Inflammatory macrophage (primary cell): ENCODE measurements at regions not wholly inside any gene's neighbourhood (a gene's known extent, or its start where the extent isn't known, plus 50 kb on each side); places are given as distances from the start of the nearest gene placed in this dataset.

Source experiments
- DNase-seq, 2 donors: peaks; one replicate each; pipeline ENCODE4 v3.0.0-alpha.2; 2020 to 2022

DNA sequence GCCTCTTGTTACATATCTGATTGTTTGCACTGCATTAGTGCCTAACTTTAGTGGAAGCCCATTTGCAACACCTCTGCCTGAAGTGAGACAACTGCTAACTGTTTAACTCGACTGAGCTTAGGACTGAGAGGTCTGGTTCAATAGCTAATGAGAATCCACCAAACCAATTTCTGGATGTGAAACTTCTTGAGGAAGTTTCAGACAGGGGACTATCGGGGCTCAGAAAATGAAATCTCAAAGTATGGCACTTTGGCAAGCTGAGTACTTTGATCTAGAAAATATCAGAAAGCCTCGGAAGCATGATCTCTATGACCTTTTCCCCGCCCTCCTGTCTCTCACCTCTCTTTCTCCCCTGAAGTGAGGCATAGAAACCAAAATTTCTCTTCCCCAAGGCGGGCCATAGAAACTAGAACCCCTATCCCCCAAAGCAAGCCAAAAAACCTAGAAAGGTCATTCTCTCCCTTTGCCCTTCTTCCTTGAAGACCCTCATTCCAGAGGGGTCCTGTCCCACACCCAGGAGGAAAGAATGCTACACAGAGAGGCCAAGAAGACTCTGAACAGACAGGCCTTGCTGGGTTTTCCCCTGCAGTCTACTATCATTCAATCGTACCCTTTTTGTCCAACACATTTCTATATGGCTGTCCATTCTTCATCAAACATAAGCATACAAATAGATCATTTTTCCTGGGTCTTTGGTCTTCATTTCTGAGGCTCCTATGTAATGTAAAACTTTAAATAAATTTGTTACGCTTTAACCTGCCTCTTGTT is 69.6 kb upstream of the CREB1 start:
- no peak for DNase-seq

DNA sequence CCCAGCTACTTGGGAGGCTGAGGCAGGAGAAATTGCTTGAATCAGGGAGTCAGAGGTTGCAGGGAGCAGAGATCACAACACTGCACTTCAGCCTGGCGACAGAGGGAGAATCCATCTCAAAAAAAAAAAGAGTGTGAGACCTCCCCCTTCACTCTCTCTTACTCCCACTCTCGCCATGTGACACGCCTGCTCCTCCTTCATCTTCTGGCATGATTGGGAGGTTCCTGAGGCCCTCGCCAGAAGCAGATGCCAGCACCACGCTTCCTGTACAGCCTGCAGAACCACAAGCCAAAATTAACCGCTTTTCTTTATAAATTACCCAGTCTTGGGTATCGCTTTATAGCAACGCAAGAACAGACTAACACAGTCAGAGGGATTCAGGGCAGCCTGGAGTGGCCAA is 66.3 kb upstream of the CREB1 start:
- no peak for DNase-seq

DNA sequence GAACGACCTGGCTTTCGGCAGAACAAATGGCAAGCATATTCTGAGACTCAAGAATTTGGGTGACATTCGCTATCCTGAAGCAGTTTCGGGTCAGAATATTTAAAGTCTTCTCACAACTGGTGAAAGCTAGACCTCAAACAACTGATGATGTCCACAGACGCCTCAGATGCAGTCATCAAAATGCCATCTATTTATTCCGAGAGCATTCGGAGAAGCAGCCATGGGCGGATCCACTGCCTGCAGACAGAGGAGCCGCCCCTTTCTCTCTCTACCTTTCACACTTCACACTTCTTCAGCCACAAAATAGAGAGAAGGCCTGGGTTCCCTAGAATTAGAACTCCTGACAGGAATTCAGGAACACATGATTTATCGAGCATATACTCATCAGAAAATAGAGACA is 65.8 kb upstream of the CREB1 start:
- no peak for DNase-seq

DNA sequence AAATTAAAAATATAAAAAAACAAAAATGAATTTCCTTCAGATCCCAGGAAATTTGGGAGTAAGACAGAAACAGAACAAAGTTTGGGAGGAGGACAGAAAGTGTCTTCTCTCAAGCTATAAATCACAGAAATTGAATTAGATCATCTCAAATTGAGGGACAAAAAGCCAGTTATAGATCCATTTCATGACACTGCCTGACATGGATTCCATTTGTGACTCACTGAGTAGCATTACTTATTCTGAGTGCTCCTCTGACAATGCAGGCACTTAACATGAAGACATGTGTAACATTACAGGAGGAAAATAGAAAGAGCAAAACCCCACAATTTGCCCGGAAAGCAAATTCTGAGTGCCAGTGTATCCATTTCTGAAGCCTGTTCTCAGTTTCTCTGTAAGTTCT is 63.9 kb upstream of the CREB1 start:
- DNase-seq, result no peak

DNA sequence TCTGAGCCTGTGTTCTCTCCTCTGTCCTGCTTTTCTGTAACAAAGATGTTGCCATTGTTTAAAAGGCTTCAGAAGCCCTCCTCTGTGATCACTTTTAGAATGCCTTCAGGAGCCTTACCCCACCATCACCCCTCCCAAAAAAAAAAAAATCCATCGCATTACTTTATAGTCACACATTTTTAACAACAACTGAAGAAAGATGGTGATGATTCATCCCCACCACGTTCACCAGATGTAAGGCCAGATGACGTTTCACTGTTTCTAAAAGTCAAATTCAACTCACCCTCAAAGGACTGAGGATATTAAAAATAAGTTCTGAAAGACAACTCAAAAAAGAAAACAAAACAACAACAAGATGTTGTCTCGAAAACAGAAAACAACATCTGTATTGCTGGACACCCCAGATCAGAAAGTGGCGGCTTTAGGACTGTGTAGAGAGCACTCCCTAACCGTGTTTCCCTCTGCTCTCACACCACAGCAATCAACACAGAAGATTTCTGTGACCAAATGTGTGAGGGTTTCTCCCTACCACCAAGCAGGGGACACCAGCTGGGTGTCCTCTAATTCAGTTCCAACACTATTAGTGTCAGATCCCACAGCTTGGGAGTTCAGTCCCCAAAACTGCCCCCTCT is 61.9 kb upstream of the CREB1 start:
- peak in 1 of 2 donors; percentile 19 for DNase-seq

DNA sequence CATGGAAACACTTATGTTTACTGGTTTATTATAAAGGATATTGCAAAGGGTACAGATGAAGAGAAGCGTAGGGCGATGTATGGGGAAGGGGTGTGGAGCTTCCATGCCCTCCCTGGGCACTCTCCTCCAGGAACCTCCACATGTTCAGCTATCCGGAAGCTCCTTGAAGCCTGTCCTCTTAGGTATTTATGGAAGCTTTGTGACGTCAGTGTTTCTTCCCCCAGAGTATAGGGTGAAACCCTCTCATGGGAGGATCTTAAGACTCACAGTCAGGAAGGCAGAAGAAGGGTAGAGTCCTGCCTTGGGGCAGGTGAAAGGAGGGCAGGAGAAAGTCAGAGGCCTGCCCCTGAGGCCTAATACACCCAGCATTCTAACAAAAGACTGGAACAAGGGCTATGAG is 61.3 kb upstream of the CREB1 start:
- DNase-seq, result no peak

DNA sequence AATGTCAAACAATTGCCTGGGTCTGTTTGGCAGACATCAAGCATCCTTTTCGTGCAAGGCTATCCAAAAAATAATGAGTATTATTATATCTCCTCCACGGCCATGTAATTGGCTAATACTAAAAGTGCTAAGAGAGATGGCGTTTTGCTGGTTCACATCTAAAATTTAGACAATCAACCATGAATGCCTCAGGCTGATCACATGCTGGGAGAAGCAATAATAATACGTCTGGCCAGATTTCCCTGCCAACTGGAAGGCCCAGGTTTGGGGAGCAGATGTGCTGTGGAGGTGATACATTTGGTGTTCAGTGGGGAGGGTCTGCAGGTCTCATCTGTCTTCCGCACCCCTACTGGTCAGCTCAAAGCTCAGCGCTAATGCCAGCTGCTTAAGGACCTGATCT is 60.3 kb upstream of the CREB1 start:
- no peak for DNase-seq

DNA sequence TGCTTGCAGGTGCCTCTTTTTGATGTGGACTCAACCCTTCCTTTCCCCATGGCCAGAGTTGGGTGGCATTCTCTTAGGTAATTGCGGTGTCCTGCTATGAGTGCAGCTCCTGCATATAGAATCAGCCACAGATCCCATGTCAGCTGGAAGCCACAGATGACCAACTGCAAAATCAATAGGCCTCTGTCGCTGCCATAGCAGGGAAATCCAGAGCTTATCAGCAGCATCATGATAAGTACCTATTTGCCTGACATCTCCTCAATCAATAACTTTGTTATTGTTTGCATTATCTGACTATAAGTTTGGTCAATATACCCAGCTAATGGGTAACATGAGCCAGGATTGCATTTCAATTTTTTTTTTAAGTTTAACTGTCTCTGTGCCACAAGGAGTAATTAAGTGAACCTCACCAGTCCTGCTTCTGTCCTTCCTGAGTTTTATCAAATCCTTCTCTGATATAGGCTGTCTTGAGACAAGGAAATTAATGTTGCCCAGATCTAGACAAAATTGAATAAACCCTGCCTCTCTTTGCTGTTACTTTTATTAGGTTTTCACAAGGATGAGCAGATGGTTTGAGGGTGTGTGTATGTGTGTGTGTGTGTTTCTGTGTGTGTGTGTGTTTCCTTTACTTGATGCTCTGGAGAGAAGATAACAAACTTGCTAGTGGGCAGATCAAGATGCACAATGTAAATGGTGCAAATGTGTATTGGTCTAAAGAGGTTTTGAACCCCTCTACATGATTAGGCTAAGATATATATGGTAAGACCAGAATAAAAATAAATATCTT is 59.6 kb upstream of the CREB1 start:
- no peak for DNase-seq

DNA sequence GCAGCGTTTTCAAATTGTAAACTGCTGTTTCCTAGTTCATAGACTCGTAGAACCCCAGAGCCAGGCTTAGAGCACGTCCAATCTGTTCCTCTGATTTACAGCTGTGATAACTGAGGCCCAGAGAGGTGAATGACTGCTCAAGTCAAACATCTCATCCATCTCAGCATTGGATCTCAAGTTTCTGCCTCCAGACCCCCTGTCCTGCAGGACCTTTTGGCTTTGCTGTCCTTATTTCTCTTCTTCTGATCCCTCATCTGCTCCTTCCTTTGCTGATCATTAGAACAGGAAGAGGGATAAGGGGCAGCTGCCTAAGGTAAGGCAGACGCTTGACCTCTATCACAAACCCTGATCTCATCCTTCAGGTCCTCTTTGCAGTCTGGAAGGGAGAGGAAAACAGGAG is 58.5 kb upstream of the CREB1 start:
- DNase-seq, result no peak

DNA sequence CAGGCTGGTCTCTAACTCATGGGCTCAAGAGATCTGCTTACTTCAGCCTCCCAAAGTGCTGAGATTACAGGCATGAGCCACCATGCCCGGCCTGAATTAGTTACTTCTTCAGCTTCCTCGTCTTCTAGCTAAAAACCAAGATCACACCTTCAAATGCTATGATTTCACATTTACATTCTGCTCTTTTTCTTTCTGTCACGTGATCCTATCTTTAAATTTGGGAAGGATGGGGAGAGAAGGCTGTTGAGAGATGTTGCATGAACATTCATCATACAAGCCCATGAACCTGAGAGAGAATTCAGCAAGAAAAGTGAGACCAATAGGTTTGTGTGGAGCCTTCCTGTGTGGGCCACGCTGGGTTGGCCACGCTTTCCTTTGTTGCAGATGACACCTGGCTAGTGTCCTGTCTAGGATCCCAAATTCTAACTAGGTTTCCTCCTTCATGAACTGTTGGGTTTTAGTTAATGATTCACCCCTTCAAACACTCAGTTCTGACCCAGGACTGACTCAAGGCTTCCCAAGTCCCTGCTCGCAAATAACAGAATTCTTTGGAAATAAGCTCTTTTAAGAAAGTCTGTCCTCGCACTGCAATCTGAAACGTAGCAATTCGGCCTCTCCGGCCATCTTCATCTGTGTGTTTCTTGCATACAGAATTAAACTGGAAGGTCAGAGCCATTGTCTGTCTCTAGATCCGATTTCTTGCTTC is 57.3 kb upstream of the CREB1 start:
- no peak for DNase-seq

DNA sequence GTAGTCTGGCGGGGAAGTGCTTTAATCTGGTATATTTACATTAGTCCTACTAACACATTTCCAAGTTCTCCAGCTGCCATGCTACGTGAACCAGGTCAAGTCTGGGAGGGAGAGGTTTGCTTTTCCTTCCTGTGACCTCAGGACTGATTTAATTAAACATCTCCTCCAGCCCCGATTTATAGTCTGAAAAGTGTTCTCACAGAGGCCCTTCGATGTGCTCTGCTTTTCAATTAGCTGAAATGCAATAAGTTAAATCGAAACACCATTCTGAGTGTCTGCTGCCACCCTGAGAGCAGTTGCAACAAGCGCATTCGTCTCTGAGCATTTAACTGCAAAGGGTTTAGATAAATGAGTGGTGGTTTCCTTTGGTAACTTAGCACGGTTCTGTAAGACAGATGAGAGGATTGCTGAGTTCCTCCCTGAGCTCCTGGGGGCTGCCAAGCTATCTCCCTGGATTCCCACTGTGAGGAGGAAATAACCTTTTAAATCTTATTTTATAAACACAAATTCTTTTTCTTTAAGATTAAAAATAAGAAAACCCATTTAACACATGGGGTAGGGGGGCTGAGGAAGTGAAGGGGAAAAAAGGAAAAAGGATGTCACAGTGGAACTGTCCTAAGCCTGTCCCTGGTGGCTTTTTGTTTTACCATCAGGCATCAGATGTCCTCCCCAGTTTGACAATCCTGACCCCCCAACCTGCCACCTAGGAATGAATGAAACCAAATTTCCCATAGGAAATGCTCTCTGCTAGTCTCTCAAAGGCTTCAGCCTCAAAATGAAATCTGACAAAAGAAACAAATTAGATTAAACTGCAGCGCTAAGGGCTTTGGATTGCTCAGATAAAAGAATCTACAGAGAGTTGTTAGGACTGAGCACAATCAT is 56.5 kb upstream of the CREB1 start:
- DNase-seq, result peak; percentile 70 to 77

DNA sequence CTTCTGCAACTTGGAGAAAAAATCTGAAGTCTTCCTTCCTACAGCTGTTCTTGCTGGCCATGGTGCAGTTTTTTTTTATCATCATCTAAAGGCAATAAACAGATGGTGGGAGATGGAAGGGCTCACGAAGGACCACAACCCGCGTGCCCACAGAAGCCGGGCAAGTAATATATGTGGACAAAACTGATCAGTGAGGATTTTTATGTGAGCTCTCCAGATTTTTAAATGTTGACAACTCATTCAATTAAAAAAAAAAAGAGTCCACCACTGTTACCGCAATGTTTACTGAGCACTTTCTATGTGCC is 55.9 kb upstream of the CREB1 start:
- DNase-seq, result no peak

DNA sequence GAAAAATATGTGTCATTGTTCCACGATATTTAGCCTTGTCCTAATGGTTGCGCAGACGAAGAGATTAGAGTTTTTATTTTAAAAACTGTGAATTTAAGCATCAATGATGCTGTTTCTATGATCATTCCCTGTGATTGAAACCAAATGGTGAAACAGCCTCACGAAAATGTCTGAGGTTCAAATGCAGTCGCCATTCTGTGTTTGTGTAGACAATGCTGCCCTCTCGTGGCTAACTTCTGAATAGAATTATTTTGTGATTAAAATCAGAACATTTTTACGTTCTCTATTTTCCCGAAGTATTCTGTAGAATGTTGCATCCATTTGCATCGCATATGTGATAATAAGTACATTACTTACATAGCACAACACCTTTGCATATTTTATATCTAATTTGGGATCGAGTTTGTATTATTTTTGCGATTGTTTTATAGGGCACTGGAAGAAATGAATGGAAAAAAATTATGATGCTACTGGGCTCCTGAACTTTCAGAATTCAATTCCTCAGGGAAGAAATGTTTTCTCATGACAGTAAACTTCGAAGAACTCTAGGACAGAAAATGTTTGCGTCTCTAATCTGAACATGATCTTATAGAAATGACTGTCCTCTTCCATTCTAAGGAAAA is 54.8 kb upstream of the CREB1 start:
- DNase-seq, result peak; percentile 68 to 80

DNA sequence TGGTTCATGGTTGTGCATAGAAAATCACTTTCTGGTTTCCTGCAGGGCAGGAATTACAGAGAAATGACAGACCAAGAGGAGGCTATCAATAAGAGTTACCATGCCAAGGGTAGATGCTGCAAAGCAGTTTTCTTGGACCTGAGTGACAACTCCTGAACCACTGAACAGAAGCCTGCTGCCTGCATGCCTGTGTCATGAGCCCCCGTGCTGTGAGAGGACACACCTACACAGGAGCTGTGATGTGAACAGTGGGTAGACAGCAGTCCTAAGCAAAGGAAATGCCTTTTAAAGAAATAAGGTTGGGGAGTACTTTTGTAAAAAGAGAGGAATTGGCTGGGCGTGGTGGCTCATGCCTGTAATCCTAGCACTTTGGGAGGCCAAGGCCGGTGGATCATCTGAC is 54.2 kb upstream of the CREB1 start:
- no peak for DNase-seq

DNA sequence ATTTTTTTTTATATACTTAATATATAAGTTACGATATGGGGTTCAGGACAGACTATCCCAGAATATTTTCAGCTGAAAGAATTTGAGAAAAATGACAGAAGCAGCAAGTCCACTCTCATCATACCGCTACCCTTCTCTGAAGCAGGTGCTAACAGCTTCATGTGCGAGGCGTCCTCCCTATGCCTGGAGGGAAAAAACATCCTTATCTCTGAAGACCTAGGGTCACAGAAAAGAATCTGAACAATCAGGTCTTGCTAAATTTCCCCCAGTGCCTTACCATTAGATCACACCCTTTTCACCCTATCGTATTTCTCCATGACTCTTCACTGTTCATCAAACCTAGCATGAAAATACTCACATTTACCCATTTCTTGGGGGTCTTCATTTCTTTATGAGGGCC is 51.9 kb upstream of the CREB1 start:
- DNase-seq, result no peak

DNA sequence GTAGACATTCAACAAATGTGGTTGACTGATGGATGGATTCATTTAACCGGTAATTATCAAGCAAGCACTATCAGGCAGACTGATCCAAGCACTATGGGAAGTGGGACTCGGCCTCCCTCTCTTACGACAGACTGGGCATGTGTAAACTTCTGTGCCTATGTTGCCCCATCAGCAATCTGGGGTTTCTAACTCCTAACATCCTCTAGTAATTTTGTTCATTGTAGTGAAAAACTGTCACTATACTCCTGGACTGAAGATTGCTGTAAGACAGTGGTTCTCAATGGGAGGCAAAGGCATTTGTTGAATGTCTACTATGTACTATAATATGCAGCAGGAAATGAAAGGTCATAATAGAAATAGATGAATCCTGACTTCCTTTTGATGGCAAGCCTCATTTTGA is 51.2 kb upstream of the CREB1 start:
- peak; percentile 76 to 83 for DNase-seq

DNA sequence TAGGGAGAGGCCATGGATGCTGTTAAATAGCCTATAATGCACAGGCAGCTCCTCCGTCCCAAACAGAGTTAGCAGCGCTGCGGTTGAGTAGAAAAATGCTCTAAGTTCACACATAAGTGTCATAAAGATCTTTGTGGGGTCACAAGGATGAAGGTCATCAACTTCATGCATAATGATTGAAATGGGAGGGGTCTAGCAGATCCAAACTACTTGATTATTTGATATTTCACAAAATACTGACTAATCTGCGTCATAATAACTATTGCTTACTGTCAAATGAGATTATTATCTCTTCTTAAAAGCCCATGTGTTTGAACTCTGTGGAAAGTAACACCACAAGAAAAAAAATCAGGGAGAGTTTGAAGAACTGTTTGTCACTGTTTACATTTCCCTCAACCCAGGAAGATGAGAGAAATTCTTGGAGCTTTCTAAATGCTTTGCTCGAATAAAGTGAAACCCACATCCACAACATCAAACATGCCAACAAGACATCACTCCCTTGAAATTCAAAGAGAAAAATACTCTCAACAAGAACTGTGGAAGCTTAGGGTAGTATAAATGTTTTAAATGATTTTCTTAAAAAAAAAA is 50.5 kb upstream of the CREB1 start:
- DNase-seq, result no peak
